ENCODE measurements at regions not wholly inside any gene's neighbourhood (a gene's known extent, or its start where the extent isn't known, plus 50 kb on each side); places are given as distances from the start of the nearest gene placed in this dataset.

- Histone ChIP-seq H3K9me3 (ENCODE audit: control insufficient read depth, insufficient read depth, low read length) (no peaks in the 10 kb centered on the region), H3K36me3 (ENCODE audit: control insufficient read depth, insufficient read depth, low read length) (no peaks in the 10 kb centered on the region), H3K4me3 (ENCODE audit: low read depth, low read length) (no peak overlapping the region), H3K4me1 (ENCODE audit: control insufficient read depth, insufficient read depth, low read length) (no peaks in the 10 kb centered on the region), H3K9ac (ENCODE audit: low read depth, low read length) (no peak overlapping the region), H3K27me3 (ENCODE audit: control insufficient read depth, insufficient read depth, low read length) (no peaks in the 10 kb centered on the region)
Observed at GRCh38 chr9:119768266-119768665, 399.0 kb upstream of the BRINP1 start.

- no peaks in the 10 kb centered on the region for H3K36me3 ChIP-seq (ENCODE audit: control insufficient read depth, insufficient read depth, low read length)
- no peaks in the 10 kb centered on the region for H3K27me3 ChIP-seq (ENCODE audit: control insufficient read depth, insufficient read depth, low read length)
- H3K9me3 ChIP-seq (ENCODE audit: control insufficient read depth, insufficient read depth, low read length), result no peaks in the 10 kb centered on the region
- no peaks in the 10 kb centered on the region for H3K4me1 ChIP-seq (ENCODE audit: control insufficient read depth, insufficient read depth, low read length)
- H3K4me3 ChIP-seq (ENCODE audit: low read depth, low read length), result no peak overlapping the region
- H3K9ac ChIP-seq (ENCODE audit: low read depth, low read length), result no peak overlapping the region
Observed at GRCh38 chr9:119765632-119766175, 396.5 kb upstream of the BRINP1 start.

- Histone ChIP-seq H3K4me3 (ENCODE audit: low read depth, low read length) (no peak overlapping the region), H3K9ac (ENCODE audit: low read depth, low read length) (no peak overlapping the region), H3K4me1 (ENCODE audit: control insufficient read depth, insufficient read depth, low read length) (no peaks in the 10 kb centered on the region)
Observed at GRCh38 chr9:119763260-119763659, 394.0 kb upstream of the BRINP1 start.

GRCh38 chr9:119761812-119762211, 392.6 kb upstream of the BRINP1 start:
- H3K9ac ChIP-seq (ENCODE audit: low read depth, low read length), result no peak overlapping the region
- H3K4me1 ChIP-seq (ENCODE audit: control insufficient read depth, insufficient read depth, low read length), result no peaks in the 10 kb centered on the region

More at GRCh38 chr9:119763260-119763659, 394.0 kb upstream of the BRINP1 start:
- H3K9me3 ChIP-seq (ENCODE audit: control insufficient read depth, insufficient read depth, low read length), result no peaks in the 10 kb centered on the region
- H3K27me3 ChIP-seq (ENCODE audit: control insufficient read depth, insufficient read depth, low read length), result no peaks in the 10 kb centered on the region
- H3K36me3 ChIP-seq (ENCODE audit: control insufficient read depth, insufficient read depth, low read length), result no peaks in the 10 kb centered on the region

GRCh38 chr9:119758990-119759389, 389.8 kb upstream of the BRINP1 start:
- H3K27me3 ChIP-seq (ENCODE audit: control insufficient read depth, insufficient read depth, low read length), result no peaks in the 10 kb centered on the region
- H3K9ac ChIP-seq (ENCODE audit: low read depth, low read length), result no peak overlapping the region
- no peak overlapping the region for H3K4me3 ChIP-seq (ENCODE audit: low read depth, low read length)
- no peaks in the 10 kb centered on the region for H3K9me3 ChIP-seq (ENCODE audit: control insufficient read depth, insufficient read depth, low read length)
- H3K4me1 ChIP-seq (ENCODE audit: control insufficient read depth, insufficient read depth, low read length), result no peaks in the 10 kb centered on the region
- no peaks in the 10 kb centered on the region for H3K36me3 ChIP-seq (ENCODE audit: control insufficient read depth, insufficient read depth, low read length)

More at GRCh38 chr9:119761812-119762211, 392.6 kb upstream of the BRINP1 start:
- Histone ChIP-seq H3K36me3 (ENCODE audit: control insufficient read depth, insufficient read depth, low read length) (no peaks in the 10 kb centered on the region), H3K27me3 (ENCODE audit: control insufficient read depth, insufficient read depth, low read length) (no peaks in the 10 kb centered on the region), H3K4me3 (ENCODE audit: low read depth, low read length) (no peak overlapping the region), H3K9me3 (ENCODE audit: control insufficient read depth, insufficient read depth, low read length) (no peaks in the 10 kb centered on the region)

GRCh38 chr9:119758241-119758640, 389.0 kb upstream of the BRINP1 start:
- Histone ChIP-seq H3K9ac (ENCODE audit: low read depth, low read length) (no peak overlapping the region), H3K36me3 (ENCODE audit: control insufficient read depth, insufficient read depth, low read length) (no peaks in the 10 kb centered on the region), H3K4me3 (ENCODE audit: low read depth, low read length) (no peak overlapping the region), H3K4me1 (ENCODE audit: control insufficient read depth, insufficient read depth, low read length) (no peaks in the 10 kb centered on the region), H3K9me3 (ENCODE audit: control insufficient read depth, insufficient read depth, low read length) (no peaks in the 10 kb centered on the region), H3K27me3 (ENCODE audit: control insufficient read depth, insufficient read depth, low read length) (no peaks in the 10 kb centered on the region)

- no peaks in the 10 kb centered on the region for H3K4me1 ChIP-seq (ENCODE audit: control insufficient read depth, insufficient read depth, low read length)
- no peak overlapping the region for H3K9ac ChIP-seq (ENCODE audit: low read depth, low read length)
- no peak overlapping the region for H3K4me3 ChIP-seq (ENCODE audit: low read depth, low read length)
- no peaks in the 10 kb centered on the region for H3K9me3 ChIP-seq (ENCODE audit: control insufficient read depth, insufficient read depth, low read length)
- no peaks in the 10 kb centered on the region for H3K36me3 ChIP-seq (ENCODE audit: control insufficient read depth, insufficient read depth, low read length)
- H3K27me3 ChIP-seq (ENCODE audit: control insufficient read depth, insufficient read depth, low read length), result no peaks in the 10 kb centered on the region
Observed at GRCh38 chr9:119739476-119739875, 370.2 kb upstream of the BRINP1 start.

GRCh38 chr9:119736491-119737454, 367.5 kb upstream of the BRINP1 start:
- Histone ChIP-seq H3K9me3 (ENCODE audit: control insufficient read depth, insufficient read depth, low read length) (no peaks in the 10 kb centered on the region), H3K4me3 (ENCODE audit: low read depth, low read length) (no peak overlapping the region), H3K36me3 (ENCODE audit: control insufficient read depth, insufficient read depth, low read length) (no peaks in the 10 kb centered on the region), H3K9ac (ENCODE audit: low read depth, low read length) (no peak overlapping the region), H3K27me3 (ENCODE audit: control insufficient read depth, insufficient read depth, low read length) (no peaks in the 10 kb centered on the region), H3K4me1 (ENCODE audit: control insufficient read depth, insufficient read depth, low read length) (no peaks in the 10 kb centered on the region)

GRCh38 chr9:119727988-119728387, 358.8 kb upstream of the BRINP1 start:
- H3K9me3 ChIP-seq (ENCODE audit: control insufficient read depth, insufficient read depth, low read length), result no peaks in the 10 kb centered on the region
- H3K4me3 ChIP-seq (ENCODE audit: low read depth, low read length), result no peak overlapping the region
- no peaks in the 10 kb centered on the region for H3K27me3 ChIP-seq (ENCODE audit: control insufficient read depth, insufficient read depth, low read length)
- no peaks in the 10 kb centered on the region for H3K4me1 ChIP-seq (ENCODE audit: control insufficient read depth, insufficient read depth, low read length)
- no peak overlapping the region for H3K9ac ChIP-seq (ENCODE audit: low read depth, low read length)
- H3K36me3 ChIP-seq (ENCODE audit: control insufficient read depth, insufficient read depth, low read length), result no peaks in the 10 kb centered on the region

GRCh38 chr9:119726035-119726434, 356.8 kb upstream of the BRINP1 start:
- Histone ChIP-seq H3K4me1 (ENCODE audit: control insufficient read depth, insufficient read depth, low read length) (no peaks in the 10 kb centered on the region), H3K27me3 (ENCODE audit: control insufficient read depth, insufficient read depth, low read length) (no peaks in the 10 kb centered on the region), H3K9ac (ENCODE audit: low read depth, low read length) (no peak overlapping the region), H3K9me3 (ENCODE audit: control insufficient read depth, insufficient read depth, low read length) (no peaks in the 10 kb centered on the region), H3K36me3 (ENCODE audit: control insufficient read depth, insufficient read depth, low read length) (no peaks in the 10 kb centered on the region), H3K4me3 (ENCODE audit: low read depth, low read length) (no peak overlapping the region)

GRCh38 chr9:119722384-119722783, 353.1 kb upstream of the BRINP1 start:
- Histone ChIP-seq H3K36me3 (ENCODE audit: control insufficient read depth, insufficient read depth, low read length) (no peaks in the 10 kb centered on the region), H3K9me3 (ENCODE audit: control insufficient read depth, insufficient read depth, low read length) (no peaks in the 10 kb centered on the region), H3K27me3 (ENCODE audit: control insufficient read depth, insufficient read depth, low read length) (no peaks in the 10 kb centered on the region), H3K4me1 (ENCODE audit: control insufficient read depth, insufficient read depth, low read length) (no peaks in the 10 kb centered on the region), H3K9ac (ENCODE audit: low read depth, low read length) (no peak overlapping the region), H3K4me3 (ENCODE audit: low read depth, low read length) (no peak overlapping the region)

GRCh38 chr9:119712325-119712724, 343.1 kb upstream of the BRINP1 start:
- no peaks in the 10 kb centered on the region for H3K9me3 ChIP-seq (ENCODE audit: control insufficient read depth, insufficient read depth, low read length)

More at GRCh38 chr9:119712325-119712724, 343.1 kb upstream of the BRINP1 start:
- no peak overlapping the region for H3K4me3 ChIP-seq (ENCODE audit: low read depth, low read length)
- no peaks in the 10 kb centered on the region for H3K4me1 ChIP-seq (ENCODE audit: control insufficient read depth, insufficient read depth, low read length)
- H3K36me3 ChIP-seq (ENCODE audit: control insufficient read depth, insufficient read depth, low read length), result no peaks in the 10 kb centered on the region
- no peaks in the 10 kb centered on the region for H3K27me3 ChIP-seq (ENCODE audit: control insufficient read depth, insufficient read depth, low read length)
- no peak overlapping the region for H3K9ac ChIP-seq (ENCODE audit: low read depth, low read length)
